Heart right ventricle (tissue), 16 donors: ENCODE measurements at regions not wholly inside any gene's neighbourhood (a gene's known extent, or its start where the extent isn't known, plus 50 kb on each side); places are given as distances from the start of the nearest gene placed in this dataset.

Source experiments
- ATAC-seq, 8 donors: fragments of 200-7000 bp; cut with Tn5 transposase; one replicate each; pipeline ENCODE4 v1.9.1; 2020; ENCODE audit warnings: mild to moderate bottlenecking in 8 of 8, moderate library complexity in 8 of 8, moderate number of reproducible peaks in 1 of 8
- DNase-seq, 2 donors: peaks; one replicate each; pipeline ENCODE4 v3.0.0-alpha.2; 2020
- H3K27ac ChIP-seq, 10 donors: fragments of 200-600 bp; sonication (generic) in 2 of 10; one replicate each; pipeline versions ENCODE4 v1.5.0 to v1.8.0; 2020 to 2022; ENCODE audit warnings: mild to moderate bottlenecking in 3 of 10
- H3K27me3 ChIP-seq, 7 donors: fragments of 200-600 bp; one replicate each; pipeline ENCODE4 v1.8.0; 2021 to 2022; ENCODE audit warnings: mild to moderate bottlenecking in 2 of 7
- H3K36me3 ChIP-seq, 9 donors: fragments of 200-600 bp; sonication (generic) in 1 of 9; one replicate each; pipeline versions ENCODE4 v1.5.0 to v1.8.0; 2020 to 2022; ENCODE audit warnings: mild to moderate bottlenecking in 2 of 9
- H3K4me1 ChIP-seq, 9 donors: fragments of 200-600 bp; sonication (generic) in 1 of 9; one replicate each; pipeline versions ENCODE4 v1.5.0 to v1.8.0; 2020 to 2022; ENCODE audit warnings: mild to moderate bottlenecking in 4 of 9
- H3K4me3 ChIP-seq, 10 donors: fragments of 200-600 bp; sonication (generic) in 2 of 10; one replicate each; pipeline versions ENCODE4 v1.5.0 to v1.8.0; 2020 to 2022; ENCODE audit warnings: mild to moderate bottlenecking in 7 of 10, moderate library complexity in 2 of 10
- H3K9me3 ChIP-seq, 11 donors: fragments of 200-600 bp in 10 of 11; sonication (generic) in 2 of 11; one replicate each; pipeline versions ENCODE4 v1.5.0 to v1.8.0; 2013 to 2022; ENCODE audit warnings: mild to moderate bottlenecking in 2 of 11, control low read depth in 1 of 11, moderate library complexity in 1 of 11
- WGBS, 2 donors: extraction: QIAGEN DNeasy Blood & Tissue Kit; methylation state at CpG; one replicate each; pipeline ENCODE4 v1.1.7; 2013; ENCODE audit warnings: inconsistent platforms in 1 of 2; 5-methylcytosine and 5-hydroxymethylcytosine counted together
- intact Hi-C, 10 donors: fragments of 100-400 bp; cut with DNase I; formaldehyde crosslinking; loops; one replicate each; pipeline versions ENCODE4 v1.11.1 to v1.14.2; 2022
- TF ChIP-seq, protein P1 (sequence below), 9 donors: fragments of 200-600 bp; sonication (generic) in 2 of 9; IDR thresholded peaks; one replicate each; pipeline versions ENCODE4 v1.5.0 to v1.8.0; 2021 to 2022; ENCODE audit warnings: antibody characterized with exemption in 9 of 9, mild to moderate bottlenecking in 5 of 9, moderate library complexity in 1 of 9
- donor health status: Arrhythmogenic right ventricular cardiomyopathy.
- donor health status: ischemic (EF 13 %, LVEDD 7.1; RV severe dilation, severe dysfunction).
- donor health status: healthy with polysubstance abuse.
- donor health status: DM: no; HTN: yes; CAD: no.
- donor health status: DM: no; HTN: no; CAD: no.
- donor health status: ischemic (EF 25% LVEDD 6.9; RV normal size, moderate dysfunction).
- donor health status: ischemic (EF 25% LVEDD 5.7; RV mildly dilated, moderate dysfunction).
- donor health status: healthy.
- donor health status: DM: yes; HTN: yes; CAD: no.
- donor health status: Ischemic cardiomyopathy.
- donor health status: ischemic (EF 35%, LVEDD 5.7; RV mildly dilated, moderate dysfunction).
- donor health status: nonischemic (EF 11% LVEDD 7.7; RV severe dilation, severe dysfunction).
- donor health status: DM: yes; HTN: yes; CAD: no.
- donor health status: PGD.
- donor health status: ischemic (EF 29% LVEDD 5.4; RV normal size, mild dysfunction).
- donor health status: nonischemic (EF 23%, LVEDD 6.1; RV moderate dilation, normal function).

DNA sequence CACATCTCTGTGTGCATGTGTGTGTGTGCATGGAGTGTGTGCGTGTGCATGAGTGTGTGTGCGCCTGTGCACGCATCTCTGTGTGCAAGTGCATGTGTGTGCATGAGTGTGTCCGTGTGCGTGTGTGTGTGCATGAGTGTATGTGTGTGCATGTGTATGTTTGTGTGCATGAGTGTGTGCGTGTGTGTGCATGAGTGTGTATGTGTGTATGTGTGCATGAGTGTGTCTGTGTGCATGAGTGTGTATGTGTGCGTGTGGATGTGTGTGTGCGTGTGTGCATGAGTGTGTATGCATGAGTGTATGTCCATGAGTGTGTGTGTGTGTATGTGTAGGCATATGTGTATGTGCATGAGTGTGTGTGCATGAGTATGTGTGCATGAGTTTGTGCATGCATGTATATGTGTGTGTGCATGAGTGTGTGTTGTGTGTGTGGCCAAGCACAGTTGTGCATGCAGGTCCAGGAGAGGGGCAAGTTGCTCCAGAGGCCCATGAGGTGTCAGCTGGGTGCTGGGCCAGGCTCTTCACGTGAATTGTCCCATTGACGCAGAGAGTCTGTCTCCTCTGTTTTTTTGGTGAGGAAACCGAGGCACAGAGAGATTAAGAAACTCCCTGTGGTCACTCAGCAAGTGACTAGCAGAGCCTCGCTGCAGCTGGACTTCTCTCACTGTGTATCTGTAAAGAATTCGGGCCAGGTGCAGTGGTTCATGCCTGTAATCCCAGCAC lies 75.5 kb downstream of the ASB1 start:
- intact Hi-C loops: no loop called here
- H3K36me3 ChIP-seq: no peaks in the 10 kb centered on the region
- WGBS, 2 donors: 92 to 95% methylated on average over 13 of the region's 13 CpGs
- H3K27me3 ChIP-seq: peaks cover 0 to 13% (median 0%) of the 10 kb centered on the region in 7 donors
- no peak for ATAC-seq
- no peak overlapping the region for H3K27ac ChIP-seq
- no peak overlapping the region for H3K4me3 ChIP-seq
- TF ChIP-seq, protein P1, sequence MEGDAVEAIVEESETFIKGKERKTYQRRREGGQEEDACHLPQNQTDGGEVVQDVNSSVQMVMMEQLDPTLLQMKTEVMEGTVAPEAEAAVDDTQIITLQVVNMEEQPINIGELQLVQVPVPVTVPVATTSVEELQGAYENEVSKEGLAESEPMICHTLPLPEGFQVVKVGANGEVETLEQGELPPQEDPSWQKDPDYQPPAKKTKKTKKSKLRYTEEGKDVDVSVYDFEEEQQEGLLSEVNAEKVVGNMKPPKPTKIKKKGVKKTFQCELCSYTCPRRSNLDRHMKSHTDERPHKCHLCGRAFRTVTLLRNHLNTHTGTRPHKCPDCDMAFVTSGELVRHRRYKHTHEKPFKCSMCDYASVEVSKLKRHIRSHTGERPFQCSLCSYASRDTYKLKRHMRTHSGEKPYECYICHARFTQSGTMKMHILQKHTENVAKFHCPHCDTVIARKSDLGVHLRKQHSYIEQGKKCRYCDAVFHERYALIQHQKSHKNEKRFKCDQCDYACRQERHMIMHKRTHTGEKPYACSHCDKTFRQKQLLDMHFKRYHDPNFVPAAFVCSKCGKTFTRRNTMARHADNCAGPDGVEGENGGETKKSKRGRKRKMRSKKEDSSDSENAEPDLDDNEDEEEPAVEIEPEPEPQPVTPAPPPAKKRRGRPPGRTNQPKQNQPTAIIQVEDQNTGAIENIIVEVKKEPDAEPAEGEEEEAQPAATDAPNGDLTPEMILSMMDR (IDR thresholded peaks at IDR 0.05): no peak
- no peaks in the 10 kb centered on the region for H3K9me3 ChIP-seq
- no peak for DNase-seq
- H3K4me1 ChIP-seq: no peaks in the 10 kb centered on the region

DNA sequence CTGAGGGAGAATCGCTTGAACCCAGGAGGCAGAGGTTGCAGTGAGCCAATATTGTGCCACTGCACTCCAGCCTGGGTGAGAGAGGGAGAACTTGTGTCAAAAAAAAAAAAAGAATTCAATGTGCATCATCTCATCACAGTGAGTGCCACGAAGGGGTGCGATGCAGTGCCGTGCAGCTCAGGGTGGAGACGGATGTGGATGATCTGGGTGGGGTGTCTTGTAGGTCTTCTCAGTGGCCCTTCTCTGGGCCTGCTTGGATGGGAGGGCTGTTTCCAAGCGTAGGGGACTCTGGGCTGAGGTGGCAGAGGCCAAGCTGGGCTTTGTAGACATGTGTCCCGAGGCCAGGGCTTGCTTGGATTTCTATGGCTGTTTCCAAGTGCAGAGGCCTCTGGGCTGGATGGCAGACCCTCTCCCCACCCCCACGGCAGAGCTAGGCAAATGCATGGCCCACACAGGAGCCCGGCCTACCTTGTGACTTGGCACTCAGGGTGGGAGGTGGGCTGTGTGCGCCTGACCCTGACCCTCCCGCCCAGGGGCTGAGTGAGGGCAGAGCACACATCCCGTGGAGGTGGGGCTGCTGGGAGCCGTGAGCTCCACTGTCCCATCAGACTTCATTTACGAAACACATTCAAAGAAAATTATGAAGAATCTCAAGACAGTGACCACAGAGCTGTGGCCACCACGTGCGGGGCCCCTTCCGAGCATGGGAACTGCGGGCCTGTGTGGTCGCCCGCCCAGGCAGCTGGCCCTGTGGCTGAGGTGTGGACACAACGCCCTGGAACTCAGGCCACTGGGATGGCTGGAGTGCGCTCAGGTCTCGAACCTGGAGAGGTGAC lies 76.4 kb downstream of the ASB1 start:
- Histone ChIP-seq H3K4me1 (no peaks in the 10 kb centered on the region), H3K36me3 (no peaks in the 10 kb centered on the region), H3K27ac (no peak overlapping the region), H3K4me3 (no peak overlapping the region), H3K9me3 (no peaks in the 10 kb centered on the region), H3K27me3 (peaks cover 0 to 14% (median 0%) of the 10 kb centered on the region in 7 donors)
- 91 to 92% methylated on average over 23 of the region's 23 CpGs for WGBS, 2 donors
- intact Hi-C loops: no loop called here
- no peak for ATAC-seq
- TF ChIP-seq, protein P1 (IDR thresholded peaks at IDR 0.05): no peak
- no peak for DNase-seq

DNA sequence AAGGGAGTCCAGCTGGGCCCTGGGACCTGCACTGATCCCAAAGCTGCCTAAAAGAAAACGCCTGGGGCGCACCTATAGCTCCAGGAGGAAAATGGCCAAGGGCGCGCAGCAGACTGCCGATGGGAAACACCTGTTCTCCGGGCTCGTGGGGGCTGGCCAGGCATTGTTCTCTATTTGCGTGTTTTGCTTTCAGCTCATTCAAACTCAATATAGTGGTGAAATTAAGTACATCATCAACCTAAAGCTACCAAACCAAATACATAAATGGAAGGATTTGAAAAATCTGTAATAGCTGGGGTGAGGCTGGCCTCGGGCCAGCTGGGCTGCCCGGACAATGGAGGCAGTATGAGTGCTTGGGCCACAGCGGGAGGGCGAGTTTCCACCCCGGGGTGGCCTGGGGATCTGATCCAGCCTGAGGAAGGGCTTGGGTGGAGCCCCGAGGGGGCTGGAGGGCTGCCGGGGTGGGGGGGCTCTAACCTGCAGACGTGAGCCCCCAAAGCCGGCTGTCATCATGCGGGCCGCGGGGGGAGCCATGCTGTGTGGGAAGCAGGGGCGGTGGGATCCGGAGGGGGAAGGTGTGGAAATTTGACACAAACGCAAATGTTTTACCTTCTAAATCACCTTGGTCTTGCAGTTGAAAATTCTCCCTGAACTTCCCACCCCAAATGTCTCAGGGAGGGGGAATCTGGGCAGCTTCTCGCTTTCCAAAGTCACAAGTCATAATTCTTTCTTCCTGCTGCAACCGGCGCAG lies 77.6 kb downstream of the ASB1 start:
- ATAC-seq: no peak
- Histone ChIP-seq H3K27me3 (peaks cover 0 to 17% (median 4%) of the 10 kb centered on the region in 7 donors), H3K4me1 (no peaks in the 10 kb centered on the region), H3K27ac (no peak overlapping the region), H3K9me3 (no peaks in the 10 kb centered on the region), H3K36me3 (no peaks in the 10 kb centered on the region), H3K4me3 (no peak overlapping the region)
- intact Hi-C loops: no loop called here
- DNase-seq: no peak
- TF ChIP-seq, protein P1 (IDR thresholded peaks at IDR 0.05): no peak
- 73 to 75% methylated on average over 26 of the region's 26 CpGs for WGBS, 2 donors
